ENCODE measurements at regions not wholly inside any gene's neighbourhood (a gene's known extent, or its start where the extent isn't known, plus 50 kb on each side); places are given as distances from the start of the nearest gene placed in this dataset.
"Not testable (repeated sequence)": the region's sequence is repeated elsewhere in the genome, so short reads cannot be mapped to it uniquely, and the experiment has no call there.

DNA sequence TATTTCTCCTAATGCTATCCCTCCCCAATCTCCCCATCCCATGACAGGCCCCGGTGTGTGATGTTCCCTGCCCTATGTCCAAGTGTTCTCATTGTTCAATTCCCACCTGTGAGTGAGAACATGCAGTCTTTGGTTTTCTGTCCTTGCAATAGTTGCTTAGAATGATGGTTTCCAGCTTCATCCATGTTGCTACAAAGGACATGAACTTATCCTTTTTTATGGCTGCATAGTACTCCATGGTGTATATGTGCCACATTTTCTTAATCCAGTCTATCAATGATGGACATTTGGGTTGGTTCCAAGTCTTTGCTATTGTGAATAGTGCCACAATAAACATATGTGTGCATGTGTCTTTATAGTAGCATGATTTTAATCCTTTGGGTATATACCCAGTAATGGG is 51.3 kb upstream of the RIOK2 start:
- TF ChIP-seq, protein P1, sequence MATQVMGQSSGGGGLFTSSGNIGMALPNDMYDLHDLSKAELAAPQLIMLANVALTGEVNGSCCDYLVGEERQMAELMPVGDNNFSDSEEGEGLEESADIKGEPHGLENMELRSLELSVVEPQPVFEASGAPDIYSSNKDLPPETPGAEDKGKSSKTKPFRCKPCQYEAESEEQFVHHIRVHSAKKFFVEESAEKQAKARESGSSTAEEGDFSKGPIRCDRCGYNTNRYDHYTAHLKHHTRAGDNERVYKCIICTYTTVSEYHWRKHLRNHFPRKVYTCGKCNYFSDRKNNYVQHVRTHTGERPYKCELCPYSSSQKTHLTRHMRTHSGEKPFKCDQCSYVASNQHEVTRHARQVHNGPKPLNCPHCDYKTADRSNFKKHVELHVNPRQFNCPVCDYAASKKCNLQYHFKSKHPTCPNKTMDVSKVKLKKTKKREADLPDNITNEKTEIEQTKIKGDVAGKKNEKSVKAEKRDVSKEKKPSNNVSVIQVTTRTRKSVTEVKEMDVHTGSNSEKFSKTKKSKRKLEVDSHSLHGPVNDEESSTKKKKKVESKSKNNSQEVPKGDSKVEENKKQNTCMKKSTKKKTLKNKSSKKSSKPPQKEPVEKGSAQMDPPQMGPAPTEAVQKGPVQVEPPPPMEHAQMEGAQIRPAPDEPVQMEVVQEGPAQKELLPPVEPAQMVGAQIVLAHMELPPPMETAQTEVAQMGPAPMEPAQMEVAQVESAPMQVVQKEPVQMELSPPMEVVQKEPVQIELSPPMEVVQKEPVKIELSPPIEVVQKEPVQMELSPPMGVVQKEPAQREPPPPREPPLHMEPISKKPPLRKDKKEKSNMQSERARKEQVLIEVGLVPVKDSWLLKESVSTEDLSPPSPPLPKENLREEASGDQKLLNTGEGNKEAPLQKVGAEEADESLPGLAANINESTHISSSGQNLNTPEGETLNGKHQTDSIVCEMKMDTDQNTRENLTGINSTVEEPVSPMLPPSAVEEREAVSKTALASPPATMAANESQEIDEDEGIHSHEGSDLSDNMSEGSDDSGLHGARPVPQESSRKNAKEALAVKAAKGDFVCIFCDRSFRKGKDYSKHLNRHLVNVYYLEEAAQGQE (IDR thresholded peaks at IDR 0.05; ENCODE audit: insufficient read depth in 1 of 2, low read depth in 2 of 2, low read length in 1 of 2): not testable (repeated sequence)
- TF ChIP-seq, protein P2, sequence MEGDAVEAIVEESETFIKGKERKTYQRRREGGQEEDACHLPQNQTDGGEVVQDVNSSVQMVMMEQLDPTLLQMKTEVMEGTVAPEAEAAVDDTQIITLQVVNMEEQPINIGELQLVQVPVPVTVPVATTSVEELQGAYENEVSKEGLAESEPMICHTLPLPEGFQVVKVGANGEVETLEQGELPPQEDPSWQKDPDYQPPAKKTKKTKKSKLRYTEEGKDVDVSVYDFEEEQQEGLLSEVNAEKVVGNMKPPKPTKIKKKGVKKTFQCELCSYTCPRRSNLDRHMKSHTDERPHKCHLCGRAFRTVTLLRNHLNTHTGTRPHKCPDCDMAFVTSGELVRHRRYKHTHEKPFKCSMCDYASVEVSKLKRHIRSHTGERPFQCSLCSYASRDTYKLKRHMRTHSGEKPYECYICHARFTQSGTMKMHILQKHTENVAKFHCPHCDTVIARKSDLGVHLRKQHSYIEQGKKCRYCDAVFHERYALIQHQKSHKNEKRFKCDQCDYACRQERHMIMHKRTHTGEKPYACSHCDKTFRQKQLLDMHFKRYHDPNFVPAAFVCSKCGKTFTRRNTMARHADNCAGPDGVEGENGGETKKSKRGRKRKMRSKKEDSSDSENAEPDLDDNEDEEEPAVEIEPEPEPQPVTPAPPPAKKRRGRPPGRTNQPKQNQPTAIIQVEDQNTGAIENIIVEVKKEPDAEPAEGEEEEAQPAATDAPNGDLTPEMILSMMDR (IDR thresholded peaks at IDR 0.05): not testable (repeated sequence)
- not testable (repeated sequence) for TF ChIP-seq SIN3A (IDR thresholded peaks at IDR 0.05; ENCODE audit: borderline replicate concordance, insufficient read depth, low read depth, low read length)
